CD14-positive monocyte (primary cell): ENCODE measurements at regions not wholly inside any gene's neighbourhood (a gene's known extent, or its start where the extent isn't known, plus 50 kb on each side); places are given as distances from the start of the nearest gene placed in this dataset.

ENCODE experiments used
- DNase-seq, 3 donors: peaks; one replicate each; pipeline ENCODE4 v3.0.0-alpha.2; 2011 to 2022
- H2AFZ ChIP-seq: 2 replicates; pipeline ENCODE4 v1.6.0; 2012; ENCODE audit warnings: mild to moderate bottlenecking, low read depth, low read length, inconsistent platforms; ENCODE audit not compliant: insufficient read depth, poor library complexity, severe bottlenecking
- H3K27ac ChIP-seq, 2 donors: 1 replicate in 1 of 2; 2 replicates in 1 of 2; pipeline ENCODE4 v1.5.1; 2012 to 2013; ENCODE audit warnings: low read length in 2 of 2, control low read depth in 1 of 2, inconsistent platforms in 1 of 2, low read depth in 1 of 2, mild to moderate bottlenecking in 1 of 2
- H3K27me3 ChIP-seq, 2 donors: one replicate each; pipeline versions ENCODE4 v1.6.0 to v1.6.1; 2011 to 2013; ENCODE audit warnings: low read length in 2 of 2; ENCODE audit not compliant: control insufficient read depth in 2 of 2, insufficient read depth in 2 of 2
- H3K36me3 ChIP-seq, 2 donors: replicated peaks in 1 of 2; 1 replicate in 1 of 2; 2 replicates in 1 of 2; pipeline versions ENCODE4 v1.5.1 to v1.6.1; 2012 to 2013; ENCODE audit warnings: low read length in 2 of 2, control low read depth in 1 of 2, inconsistent platforms in 1 of 2, mild to moderate bottlenecking in 1 of 2; ENCODE audit not compliant: insufficient read depth in 2 of 2, control insufficient read depth in 1 of 2
- H3K4me1 ChIP-seq, 2 donors: 1 replicate in 1 of 2; 2 replicates in 1 of 2; pipeline versions ENCODE4 v1.5.1 to v1.6.1; 2012 to 2013; ENCODE audit warnings: low read length in 2 of 2, control low read depth in 1 of 2, inconsistent platforms in 1 of 2, mild to moderate bottlenecking in 1 of 2, moderate library complexity in 1 of 2; ENCODE audit not compliant: insufficient read depth in 2 of 2, control insufficient read depth in 1 of 2
- H3K4me2 ChIP-seq: replicated peaks from 2 replicates; pipeline ENCODE3; 2012; ENCODE audit warnings: low read length, moderate library complexity, mild to moderate bottlenecking; ENCODE audit not compliant: poor library complexity, severe bottlenecking; ENCODE audit errors: extremely low read depth
- H3K4me3 ChIP-seq, 3 experiments: fragments of 200-600 bp in 1 of 3; sonication (generic) in 1 of 3; replicated peaks in 1 of 3; 1 replicate in 2 of 3; 2 replicates in 1 of 3; pipeline ENCODE4 v1.5.1; 2011 to 2013; ENCODE audit warnings: low read length in 3 of 3, mild to moderate bottlenecking in 3 of 3, control low read depth in 2 of 3, low read depth in 2 of 3, inconsistent platforms in 1 of 3, moderate library complexity in 1 of 3
- H3K79me2 ChIP-seq: 2 replicates; pipeline ENCODE4 v1.6.0; 2012; ENCODE audit warnings: mild to moderate bottlenecking, control low read depth, inconsistent platforms, low read length, moderate library complexity; ENCODE audit not compliant: insufficient read depth
- H3K9ac ChIP-seq: 2 replicates; pipeline ENCODE4 v1.6.0; 2017; ENCODE audit warnings: low read length, mild to moderate bottlenecking; ENCODE audit not compliant: insufficient read depth, poor library complexity, severe bottlenecking
- H3K9me3 ChIP-seq, 2 donors: replicated peaks in 1 of 2; 1 replicate in 1 of 2; 2 replicates in 1 of 2; pipeline versions ENCODE4 v1.5.1 to v1.6.1; 2012 to 2013; ENCODE audit warnings: low read length in 2 of 2, control low read depth in 1 of 2; ENCODE audit not compliant: control insufficient read depth in 1 of 2, insufficient read depth in 1 of 2
- H4K20me1 ChIP-seq: 2 replicates; pipeline ENCODE4 v1.6.0; 2012; ENCODE audit warnings: mild to moderate bottlenecking, low read length, control low read depth, moderate library complexity; ENCODE audit not compliant: insufficient read depth
- H3K27ac Mint-ChIP-seq, 7 donors: one replicate each; pipeline ENCODE4 v1.8.0; 2020; ENCODE audit warnings: mild to moderate bottlenecking in 7 of 7, mixed read lengths in 7 of 7, moderate library complexity in 6 of 7, inconsistent platforms in 2 of 7
- H3K27me3 Mint-ChIP-seq, 3 donors: one replicate each; pipeline ENCODE4 v1.8.0; 2021 to 2022; ENCODE audit warnings: low read depth in 3 of 3, mild to moderate bottlenecking in 3 of 3, mixed read lengths in 3 of 3, moderate library complexity in 3 of 3, inconsistent platforms in 1 of 3
- H3K36me3 Mint-ChIP-seq, 2 donors: one replicate each; pipeline ENCODE4 v1.8.0; 2020; ENCODE audit warnings: mixed read lengths in 2 of 2, inconsistent platforms in 1 of 2, mild to moderate bottlenecking in 1 of 2
- H3K4me1 Mint-ChIP-seq: one replicate; pipeline ENCODE4 v1.8.0; 2020; ENCODE audit warnings: mild to moderate bottlenecking, mixed read lengths
- H3K4me3 Mint-ChIP-seq, 2 donors: one replicate each; pipeline ENCODE4 v1.8.0; 2020; ENCODE audit warnings: mild to moderate bottlenecking in 2 of 2, mixed read lengths in 2 of 2, moderate library complexity in 1 of 2
- H3K9me3 Mint-ChIP-seq, 7 donors: one replicate each; pipeline ENCODE4 v1.8.0; 2020 to 2022; ENCODE audit warnings: mixed read lengths in 7 of 7, mild to moderate bottlenecking in 6 of 7, moderate library complexity in 6 of 7, inconsistent platforms in 2 of 7
- WGBS: methylation state at CpG from one replicate; pipeline ENCODE4 v1.1.5; 2013; ENCODE audit warnings: missing lambda C conversion rate; ENCODE audit not compliant: insufficient coverage; 5-methylcytosine and 5-hydroxymethylcytosine counted together
- intact Hi-C, 2 donors: fragments of 100-400 bp; cut with micrococcal nuclease; formaldehyde crosslinking; loops; one replicate each; pipeline versions ENCODE4 v1.15.0 to v1.15.1; 2023
- TF ChIP-seq, protein P1 (sequence below): fragments of 200-600 bp; IDR thresholded peaks from one replicate; pipeline ENCODE4 v1.8.0; 2022; ENCODE audit warnings: antibody characterized with exemption, mild to moderate bottlenecking

DNA sequence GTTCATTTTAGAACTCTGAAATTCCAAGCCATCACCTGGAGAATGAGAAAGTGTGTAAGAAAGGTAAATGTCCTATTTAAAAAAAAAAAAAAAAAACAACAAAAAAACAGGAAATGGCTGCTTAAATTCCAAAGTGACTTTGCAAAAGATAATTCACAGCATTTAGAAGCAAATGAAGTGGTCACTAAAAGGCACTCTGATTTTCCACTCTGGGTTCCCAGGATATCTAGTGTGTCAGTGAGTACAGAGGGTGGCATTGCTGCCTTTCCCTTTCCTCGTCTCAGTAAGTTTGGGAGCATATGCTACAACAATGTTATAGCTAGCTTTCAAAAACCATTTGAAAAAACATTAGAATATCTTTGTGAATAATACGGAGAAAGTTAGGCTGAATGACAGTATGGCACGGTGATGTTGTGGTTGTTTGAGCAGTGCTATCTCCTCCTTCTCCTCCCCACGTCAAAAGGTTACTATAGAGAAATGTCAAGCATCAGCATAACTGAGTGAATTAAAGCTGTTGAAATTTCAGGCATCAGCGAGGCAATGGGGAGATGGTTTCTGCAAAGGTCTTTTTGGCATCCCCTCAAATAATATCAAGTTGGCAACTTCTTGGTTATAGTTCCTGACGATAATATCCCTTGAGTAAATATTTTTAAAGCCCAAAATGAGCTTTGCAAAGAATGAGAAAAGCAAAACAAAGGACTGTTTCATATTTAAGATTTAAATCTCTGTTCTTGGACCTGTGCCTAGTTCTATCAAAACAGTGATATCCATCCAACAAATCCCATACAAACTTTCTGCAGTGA, 164.5 kb upstream of the E2F7 start:
- no peaks in the 10 kb centered on the region for H3K27me3 ChIP-seq
- Mint-ChIP-seq H3K4me3 (no peak overlapping the region), H3K27me3 (peaks cover 0 to 6% (median 0%) of the 10 kb centered on the region in 3 donors), H3K9me3 (peaks cover 0 to 3% (median 0%) of the 10 kb centered on the region in 7 donors), H3K27ac (no peak overlapping the region), H3K4me1 (peaks cover 13% of the 10 kb centered on the region), H3K36me3 (no peaks in the 10 kb centered on the region)
- no CpG with 5 or more reads among the region's 6 CpGs for WGBS
- no peak overlapping the region for H3K4me2 ChIP-seq
- no peaks in the 10 kb centered on the region for H3K9me3 ChIP-seq
- no peak overlapping the region for H3K9ac ChIP-seq
- TF ChIP-seq, protein P1, sequence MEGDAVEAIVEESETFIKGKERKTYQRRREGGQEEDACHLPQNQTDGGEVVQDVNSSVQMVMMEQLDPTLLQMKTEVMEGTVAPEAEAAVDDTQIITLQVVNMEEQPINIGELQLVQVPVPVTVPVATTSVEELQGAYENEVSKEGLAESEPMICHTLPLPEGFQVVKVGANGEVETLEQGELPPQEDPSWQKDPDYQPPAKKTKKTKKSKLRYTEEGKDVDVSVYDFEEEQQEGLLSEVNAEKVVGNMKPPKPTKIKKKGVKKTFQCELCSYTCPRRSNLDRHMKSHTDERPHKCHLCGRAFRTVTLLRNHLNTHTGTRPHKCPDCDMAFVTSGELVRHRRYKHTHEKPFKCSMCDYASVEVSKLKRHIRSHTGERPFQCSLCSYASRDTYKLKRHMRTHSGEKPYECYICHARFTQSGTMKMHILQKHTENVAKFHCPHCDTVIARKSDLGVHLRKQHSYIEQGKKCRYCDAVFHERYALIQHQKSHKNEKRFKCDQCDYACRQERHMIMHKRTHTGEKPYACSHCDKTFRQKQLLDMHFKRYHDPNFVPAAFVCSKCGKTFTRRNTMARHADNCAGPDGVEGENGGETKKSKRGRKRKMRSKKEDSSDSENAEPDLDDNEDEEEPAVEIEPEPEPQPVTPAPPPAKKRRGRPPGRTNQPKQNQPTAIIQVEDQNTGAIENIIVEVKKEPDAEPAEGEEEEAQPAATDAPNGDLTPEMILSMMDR = no peak
- no peaks in the 10 kb centered on the region for H3K36me3 ChIP-seq
- DNase-seq = no peak
- H3K4me1 ChIP-seq = peaks cover 4 to 6% of the 10 kb centered on the region in 2 donors
- intact Hi-C loops = no loop called here
- no peak overlapping the region for H3K27ac ChIP-seq
- no peak overlapping the region for H2AFZ ChIP-seq
- no peaks in the 10 kb centered on the region for H3K79me2 ChIP-seq
- H4K20me1 ChIP-seq = no peaks in the 10 kb centered on the region
- no peak overlapping the region for H3K4me3 ChIP-seq

DNA sequence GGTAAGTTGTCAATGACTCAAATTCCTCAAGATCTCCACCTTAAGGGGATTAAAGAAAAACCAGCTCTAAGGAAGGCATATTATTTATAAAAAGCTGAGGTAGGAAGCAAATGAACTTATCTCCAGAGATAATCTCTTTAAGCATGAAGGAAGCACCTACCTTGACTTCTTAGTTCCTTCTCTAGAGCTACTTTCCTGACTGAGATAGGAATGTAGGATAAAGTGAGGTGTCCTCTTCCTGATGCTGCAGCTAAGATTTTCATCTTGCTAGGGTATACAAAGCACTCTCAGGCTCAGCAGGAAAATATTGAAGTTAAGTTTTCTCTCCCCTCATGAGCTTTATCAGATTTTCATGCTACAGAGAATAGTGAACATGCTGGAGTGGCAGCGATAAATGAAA, 163.0 kb upstream of the E2F7 start:
- H3K4me1 Mint-ChIP-seq = peaks cover 13% of the 10 kb centered on the region
- no peaks in the 10 kb centered on the region for H3K36me3 Mint-ChIP-seq
- no peak overlapping the region for H3K4me2 ChIP-seq

More for the DNA sequence above, 163.0 kb upstream of the E2F7 start:
- no CpG with 5 or more reads among the region's 1 CpG for WGBS
- H3K4me3 ChIP-seq = no peak overlapping the region
- peaks cover 4 to 6% of the 10 kb centered on the region in 2 donors for H3K4me1 ChIP-seq
- no peaks in the 10 kb centered on the region for H3K27me3 ChIP-seq
- Mint-ChIP-seq H3K27ac (no peak overlapping the region), H3K9me3 (peaks cover 0 to 3% (median 0%) of the 10 kb centered on the region in 7 donors), H3K27me3 (peaks cover 0 to 6% (median 0%) of the 10 kb centered on the region in 3 donors), H3K4me3 (no peak overlapping the region)
- H3K36me3 ChIP-seq = no peaks in the 10 kb centered on the region
- no peaks in the 10 kb centered on the region for H3K79me2 ChIP-seq
- TF ChIP-seq, protein P1 = no peak
- H2AFZ ChIP-seq = no peak overlapping the region
- no peak overlapping the region for H3K9ac ChIP-seq
- no peaks in the 10 kb centered on the region for H3K9me3 ChIP-seq
- intact Hi-C loops = no loop called here
- no peak for DNase-seq
- H4K20me1 ChIP-seq = no peaks in the 10 kb centered on the region
- H3K27ac ChIP-seq = no peak overlapping the region
